VCaP (cell line): ENCODE measurements at regions not wholly inside any gene's neighbourhood (a gene's known extent, or its start where the extent isn't known, plus 50 kb on each side); places are given as distances from the start of the nearest gene placed in this dataset.
"Not testable (repeated sequence)": the region's sequence is repeated elsewhere in the genome, so short reads cannot be mapped to it uniquely, and the experiment has no call there.

Experiments
- H3K27ac ChIP-seq: fragments of 450-650 bp; 2 replicates; pipeline ENCODE4 v1.5.1; 2017
- TF ChIP-seq, protein P1 (sequence below): fragments of 450-650 bp; conservative IDR thresholded peaks from 2 replicates; pipeline ENCODE4 v1.5.1; 2017; ENCODE audit warnings: mild to moderate bottlenecking, moderate library complexity

- H3K27ac ChIP-seq: 0 out of 2 replicates have a peak overlapping the region, but pooled peaks have one; percentile 7
- TF ChIP-seq, protein P1, sequence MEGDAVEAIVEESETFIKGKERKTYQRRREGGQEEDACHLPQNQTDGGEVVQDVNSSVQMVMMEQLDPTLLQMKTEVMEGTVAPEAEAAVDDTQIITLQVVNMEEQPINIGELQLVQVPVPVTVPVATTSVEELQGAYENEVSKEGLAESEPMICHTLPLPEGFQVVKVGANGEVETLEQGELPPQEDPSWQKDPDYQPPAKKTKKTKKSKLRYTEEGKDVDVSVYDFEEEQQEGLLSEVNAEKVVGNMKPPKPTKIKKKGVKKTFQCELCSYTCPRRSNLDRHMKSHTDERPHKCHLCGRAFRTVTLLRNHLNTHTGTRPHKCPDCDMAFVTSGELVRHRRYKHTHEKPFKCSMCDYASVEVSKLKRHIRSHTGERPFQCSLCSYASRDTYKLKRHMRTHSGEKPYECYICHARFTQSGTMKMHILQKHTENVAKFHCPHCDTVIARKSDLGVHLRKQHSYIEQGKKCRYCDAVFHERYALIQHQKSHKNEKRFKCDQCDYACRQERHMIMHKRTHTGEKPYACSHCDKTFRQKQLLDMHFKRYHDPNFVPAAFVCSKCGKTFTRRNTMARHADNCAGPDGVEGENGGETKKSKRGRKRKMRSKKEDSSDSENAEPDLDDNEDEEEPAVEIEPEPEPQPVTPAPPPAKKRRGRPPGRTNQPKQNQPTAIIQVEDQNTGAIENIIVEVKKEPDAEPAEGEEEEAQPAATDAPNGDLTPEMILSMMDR: no peak
These were observed 505.8 kb downstream of the EBF1 start for GRCh38 chr5:158593925-158594324.

GRCh38 chr5:158591301-158591863 is 508.3 kb downstream of the EBF1 start:
- H3K27ac ChIP-seq: peak overlapping the region; percentile 47
- TF ChIP-seq, protein P1: no peak

DNA sequence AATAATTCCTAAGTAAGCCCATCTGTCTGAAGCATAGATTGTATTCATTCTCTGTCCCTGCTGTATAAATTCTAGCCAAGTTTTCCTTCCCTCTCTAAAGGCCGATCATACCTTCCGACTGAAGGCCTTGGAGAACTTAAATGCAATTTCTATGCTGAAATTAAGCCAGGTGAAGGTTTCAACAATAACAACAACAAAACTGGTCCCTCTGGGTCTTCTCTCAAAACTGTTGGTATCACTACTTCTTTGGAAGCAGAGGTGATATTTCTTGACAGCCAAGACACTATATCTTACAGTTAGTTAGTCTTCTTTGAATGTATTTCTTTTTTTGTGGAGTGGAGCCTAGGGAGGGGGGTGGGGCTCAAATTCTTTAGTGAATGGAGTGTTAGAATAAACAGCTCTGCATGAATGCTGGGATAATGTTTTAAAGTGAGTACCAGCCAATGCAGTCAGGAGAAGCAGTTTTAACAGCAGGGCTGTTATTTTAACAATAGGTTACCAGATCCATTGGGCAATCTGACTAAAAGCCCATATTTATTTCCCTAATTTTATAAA is 508.9 kb downstream of the EBF1 start:
- peak overlapping the region; percentile 47 for H3K27ac ChIP-seq
- TF ChIP-seq, protein P1: no peak

GRCh38 chr5:158589939-158590338 is 509.8 kb downstream of the EBF1 start:
- 0 out of 2 replicates have a peak overlapping the region, but pooled peaks have one; percentile 47 for H3K27ac ChIP-seq
- TF ChIP-seq, protein P1: no peak

DNA sequence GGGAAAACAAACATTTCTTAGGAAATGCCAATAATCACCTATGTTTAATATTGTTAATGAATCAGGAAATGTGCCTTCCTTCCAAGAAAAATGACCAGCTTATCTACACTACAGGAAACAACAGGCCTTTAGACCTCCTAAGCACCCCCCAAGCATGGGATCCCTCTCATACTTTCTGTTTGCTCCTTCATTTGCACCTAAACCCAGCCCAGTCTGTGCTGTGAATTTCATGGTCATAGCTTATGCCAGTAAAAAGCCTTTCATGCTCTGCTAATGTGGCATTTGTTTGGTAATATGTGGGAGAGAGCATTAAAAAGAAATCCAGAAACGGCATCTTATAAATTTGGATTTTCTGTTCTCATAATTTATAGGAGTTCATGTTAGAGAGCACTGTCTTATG is 511.1 kb downstream of the EBF1 start:
- TF ChIP-seq, protein P1: no peak
- H3K27ac ChIP-seq: no peak overlapping the region

DNA sequence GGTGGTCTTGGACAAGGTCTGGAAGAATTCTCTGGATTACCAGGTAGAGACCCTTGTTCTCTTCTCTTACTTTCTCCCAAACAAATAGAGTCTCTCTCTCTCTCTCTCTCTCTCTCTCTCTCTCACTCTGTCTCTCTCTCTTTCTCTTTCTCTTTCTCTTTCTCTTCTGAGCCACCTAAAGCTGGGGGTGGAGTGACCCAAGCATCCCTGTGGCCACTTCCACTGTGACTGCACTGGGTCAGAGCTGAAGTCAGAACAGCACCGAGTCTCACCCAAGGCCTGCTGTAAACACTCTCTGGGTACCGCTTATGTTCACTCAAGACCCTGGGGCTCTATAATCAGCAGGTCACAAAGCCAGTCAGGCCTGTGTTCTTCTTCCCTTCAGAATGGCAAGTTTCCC is 513.7 kb downstream of the EBF1 start:
- TF ChIP-seq, protein P1: no peak
- H3K27ac ChIP-seq: no peak overlapping the region

DNA sequence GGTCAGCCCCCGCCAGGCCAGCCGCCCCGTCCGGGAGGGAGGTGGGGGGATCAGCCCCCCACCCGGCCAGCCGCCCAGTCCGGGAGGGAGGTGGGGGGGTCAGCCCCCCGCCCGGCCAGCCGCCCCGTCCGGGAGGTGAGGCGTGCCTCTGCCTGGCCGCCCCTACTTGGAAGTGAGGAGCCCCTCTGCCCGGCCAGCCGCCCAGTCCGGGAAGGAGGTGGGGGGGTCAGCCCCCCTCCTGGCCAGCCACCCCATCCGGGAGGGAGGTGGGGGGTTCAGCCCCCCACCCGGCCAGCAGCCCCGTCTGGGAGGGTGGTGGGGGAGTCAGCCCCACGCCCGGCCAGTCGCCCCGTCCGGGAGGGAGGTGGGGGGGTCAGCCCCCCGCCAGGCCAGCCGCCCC is 517.0 kb downstream of the EBF1 start:
- not testable (repeated sequence) for H3K27ac ChIP-seq

DNA sequence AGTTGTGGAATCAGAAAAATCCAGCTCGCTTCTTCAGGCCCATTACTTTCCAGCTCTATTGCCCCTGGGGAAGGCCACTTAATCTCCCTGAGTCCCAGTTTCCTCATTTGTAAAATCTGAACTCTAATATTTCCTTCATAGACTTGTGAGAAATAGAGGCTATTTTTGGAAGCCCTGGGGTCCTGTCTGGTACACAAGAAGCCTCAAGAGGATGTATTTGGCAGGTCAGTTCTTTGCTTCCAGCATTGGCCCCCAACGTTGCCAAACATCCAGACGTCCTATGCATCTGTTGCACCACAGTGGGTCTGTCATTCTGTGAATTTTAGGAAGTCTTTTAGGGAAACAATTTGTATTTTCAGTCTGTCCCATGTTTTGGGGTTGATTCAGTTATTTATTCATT is 525.9 kb downstream of the EBF1 start:
- TF ChIP-seq, protein P1: no peak
- no peak overlapping the region for H3K27ac ChIP-seq
